GM12878 (cell line): ENCODE measurements at regions not wholly inside any gene's neighbourhood (a gene's known extent, or its start where the extent isn't known, plus 50 kb on each side); places are given as distances from the start of the nearest gene placed in this dataset.

Source experiments
- ATAC-seq: fragments of 200-7000 bp; cut with Tn5 transposase; 3 replicates; pipeline ENCODE4 v1.9.1; 2020; ENCODE audit warnings: mild to moderate bottlenecking, moderate library complexity
- BruUV-seq: library from RNA; stranded (reverse); fragments of 400-500 nt; replicated peaks from 2 replicates; lab custom pipeline; 2021; lab: Mats Ljungman, UMichigan
- CTCF ChIA-PET: fragments of 300-600 bp; sonication (Branson Sonifier 250); formaldehyde crosslinking; extraction: SDS; loops from one replicate; lab custom pipeline; 2021; ENCODE audit warnings: inconsistent platforms; lab: Yijun Ruan, JAX
- POLR2A ChIA-PET: fragments of 350-600 bp; formaldehyde crosslinking; extraction: SDS; loops from one replicate; lab custom pipeline; 2021; ENCODE audit warnings: inconsistent platforms; lab: Charles Lee
- RAD21 ChIA-PET: fragments of 300-600 bp; sonication (Branson Sonifier 250); formaldehyde crosslinking; loops from one replicate; lab custom pipeline; 2023; ENCODE audit warnings: antibody characterized with exemption; ENCODE audit not compliant: unreplicated experiment; lab: Charles Lee
- SMC1A ChIA-PET: fragments of 300-600 bp; sonication (Branson Sonifier 250); formaldehyde crosslinking; loops from one replicate; lab custom pipeline; 2023; ENCODE audit not compliant: unreplicated experiment, uncharacterized antibody; lab: Charles Lee
- DNase-seq: peaks from one replicate; pipeline ENCODE4 v3.0.0-alpha.2; 2011; ENCODE audit warnings: low read depth, low spot score
- FAIRE-seq: peaks from 3 replicates; lab custom pipeline; 2011; peaks lifted over from hg19 to GRCh38; lab: Jason Lieb, UNC
- H2AFZ ChIP-seq: 2 replicates; pipeline ENCODE4 v1.6.0; 2011; ENCODE audit warnings: low read depth, low read length, control low read depth; ENCODE audit not compliant: control insufficient read depth
- H3K27ac ChIP-seq: 2 replicates; pipeline ENCODE4 v1.5.1; 2011; ENCODE audit warnings: control low read depth; ENCODE audit not compliant: control insufficient read depth, insufficient read depth
- H3K27me3 ChIP-seq, 2 experiments: replicated peaks in 1 of 2; 2 replicates each; pipeline versions ENCODE4 v1.6.0 to v1.6.1; 2011; ENCODE audit warnings: low read length in 1 of 2; ENCODE audit not compliant: control insufficient read depth in 2 of 2, insufficient read depth in 2 of 2
- H3K36me3 ChIP-seq, 2 experiments: 2 replicates each; pipeline ENCODE4 v1.5.1; 2011; ENCODE audit warnings: low read length in 1 of 2; ENCODE audit not compliant: control insufficient read depth in 2 of 2, insufficient read depth in 2 of 2
- H3K4me1 ChIP-seq: 2 replicates; pipeline ENCODE4 v1.6.1; 2011; ENCODE audit warnings: mild to moderate bottlenecking, low read length, moderate library complexity, mixed read lengths; ENCODE audit not compliant: control insufficient read depth, insufficient read depth
- H3K4me2 ChIP-seq: 2 replicates; pipeline ENCODE4 v1.6.0; 2011; ENCODE audit warnings: control low read depth; ENCODE audit not compliant: control insufficient read depth, insufficient read depth
- H3K4me3 ChIP-seq: fragments of 200-600 bp; sonication (generic); 2 replicates; pipeline ENCODE4 v1.5.1; 2016
- H3K79me2 ChIP-seq: 2 replicates; pipeline ENCODE4 v1.6.0; 2011; ENCODE audit warnings: low read length; ENCODE audit not compliant: control insufficient read depth, insufficient read depth
- H3K9ac ChIP-seq: 2 replicates; pipeline ENCODE4 v1.8.0; 2011; ENCODE audit warnings: low read length, control low read depth, mixed read lengths; ENCODE audit not compliant: control insufficient read depth, insufficient read depth
- H3K9me3 ChIP-seq: replicated peaks from 3 replicates; pipeline ENCODE4 v1.5.1; 2011; ENCODE audit warnings: mild to moderate bottlenecking, low read length; ENCODE audit not compliant: control insufficient read depth, insufficient read depth
- H4K20me1 ChIP-seq: 2 replicates; pipeline ENCODE4 v1.6.0; 2011; ENCODE audit not compliant: control insufficient read depth, insufficient read depth
- EZH2 ChIP-seq: IDR thresholded peaks from 2 replicates; pipeline ENCODE4 v1.6.1; 2012; ENCODE audit warnings: low read depth, mild to moderate bottlenecking, control low read depth, inconsistent platforms, low read length, borderline replicate concordance; ENCODE audit not compliant: control insufficient read depth
- MYC ChIP-seq: IDR thresholded peaks from 2 replicates; pipeline ENCODE4 v1.6.1; 2011; ENCODE audit warnings: mild to moderate bottlenecking, low read length, moderate library complexity, inconsistent platforms; ENCODE audit not compliant: insufficient read depth, insufficient replicate concordance, insufficient read length, severe bottlenecking
- WGBS: methylation state at CpG from one replicate; pipeline ENCODE4 v1.1.6; 2016; ENCODE audit warnings: low lambda C conversion rate; ENCODE audit not compliant: insufficient replicate concordance, insufficient coverage; ENCODE audit errors: missing lambda C conversion rate; 5-methylcytosine and 5-hydroxymethylcytosine counted together
- in situ Hi-C: fragments of 300-500 bp; cut with MboI; formaldehyde crosslinking; loops from 9 replicates; pipeline ENCODE4 v1.14.3; 2018; ENCODE audit warnings: mixed read lengths
- intact Hi-C: fragments of 100-400 bp; cut with micrococcal nuclease; formaldehyde crosslinking; loops from one replicate; pipeline ENCODE4 v1.14.2; 2022; ENCODE audit not compliant: unreplicated experiment
- TF ChIP-seq, protein P1 (sequence below): fragments of 450-650 bp; IDR thresholded peaks from 2 replicates; pipeline ENCODE4 v1.6.1; 2014; ENCODE audit warnings: mild to moderate bottlenecking
- TF ChIP-seq, protein P2 (sequence below): IDR thresholded peaks from 2 replicates; pipeline ENCODE4 v1.6.1; 2012; ENCODE audit warnings: mild to moderate bottlenecking, low read depth, low read length

DNA sequence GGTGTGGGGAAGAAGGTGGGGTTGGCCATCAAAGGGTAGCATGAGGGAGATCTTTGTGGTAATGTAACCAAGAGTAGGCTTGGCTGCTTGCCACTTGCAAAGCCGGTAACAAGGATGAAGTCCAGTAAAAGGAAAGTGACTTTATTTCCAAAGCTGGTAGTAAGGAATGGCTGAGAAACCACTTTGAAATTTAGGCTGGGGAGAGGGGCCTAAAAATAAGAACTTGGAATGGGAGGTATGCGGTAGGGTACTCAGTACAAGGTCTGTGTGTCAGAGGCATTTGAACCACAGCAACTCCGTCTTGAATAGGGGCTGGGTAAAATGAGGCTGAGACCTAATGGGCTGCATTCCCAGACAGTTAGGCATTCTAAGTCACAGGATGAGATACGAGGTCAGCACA lies 216.0 kb upstream of the ISX start (continued):
- TF ChIP-seq, protein P1, sequence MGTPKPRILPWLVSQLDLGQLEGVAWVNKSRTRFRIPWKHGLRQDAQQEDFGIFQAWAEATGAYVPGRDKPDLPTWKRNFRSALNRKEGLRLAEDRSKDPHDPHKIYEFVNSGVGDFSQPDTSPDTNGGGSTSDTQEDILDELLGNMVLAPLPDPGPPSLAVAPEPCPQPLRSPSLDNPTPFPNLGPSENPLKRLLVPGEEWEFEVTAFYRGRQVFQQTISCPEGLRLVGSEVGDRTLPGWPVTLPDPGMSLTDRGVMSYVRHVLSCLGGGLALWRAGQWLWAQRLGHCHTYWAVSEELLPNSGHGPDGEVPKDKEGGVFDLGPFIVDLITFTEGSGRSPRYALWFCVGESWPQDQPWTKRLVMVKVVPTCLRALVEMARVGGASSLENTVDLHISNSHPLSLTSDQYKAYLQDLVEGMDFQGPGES = no peak

DNA sequence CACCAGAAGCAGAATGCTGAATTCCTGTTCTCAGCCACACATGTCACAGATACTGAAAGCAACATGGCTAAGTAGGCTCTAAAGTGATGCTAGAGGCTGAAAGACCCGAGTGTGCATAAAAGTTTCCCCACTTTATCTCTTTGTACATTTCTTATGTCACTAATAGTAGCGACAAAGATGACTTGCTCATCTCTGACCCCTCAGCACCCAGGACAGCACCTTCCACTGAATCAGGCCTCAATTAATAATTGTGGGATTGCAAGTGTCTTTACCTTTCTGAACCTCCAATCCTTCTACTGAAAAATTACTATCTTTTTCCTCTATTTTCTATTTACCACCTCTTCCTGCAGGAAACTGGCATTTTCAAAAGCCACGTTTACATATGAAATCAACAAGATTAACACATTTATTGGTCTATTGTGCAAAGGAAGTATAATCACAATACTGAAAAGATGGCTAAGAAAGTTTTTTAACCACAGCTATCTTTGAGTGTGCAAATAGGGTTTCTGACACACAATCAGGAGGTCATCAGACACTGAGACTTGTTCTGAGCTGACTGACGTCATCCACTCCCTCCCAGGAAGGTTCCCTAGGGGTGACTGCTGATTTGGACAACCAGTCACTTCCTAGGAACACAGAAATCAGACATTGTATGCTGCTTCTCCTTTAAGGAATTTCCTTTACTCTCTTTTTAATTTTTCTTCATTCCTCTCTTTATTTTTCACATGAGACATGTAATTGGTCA lies 213.9 kb upstream of the ISX start:
- Histone ChIP-seq H3K36me3 (no peaks in the 10 kb centered on the region), H3K4me1 (no peaks in the 10 kb centered on the region), H3K4me3 (no peak overlapping the region), H3K27me3 (no peaks in the 10 kb centered on the region; a peak in 1 of 4 replicates), H4K20me1 (no peaks in the 10 kb centered on the region), H3K9ac (no peak overlapping the region), H3K79me2 (no peaks in the 10 kb centered on the region), H3K9me3 (no peaks in the 10 kb centered on the region), H2AFZ (no peak overlapping the region), H3K27ac (no peak overlapping the region), H3K4me2 (no peak overlapping the region)
- 33% methylated on average over 4 of the region's 4 CpGs for WGBS
- ChIA-PET CTCF (no interaction called here), SMC1A (no interaction called here), RAD21 (no interaction called here), POLR2A (no interaction called here)
- no TSS peak for BruUV-seq
- DNase-seq (no peak), ATAC-seq (no peak), FAIRE-seq (no peak)
- intact Hi-C loops (no loop called here), in situ Hi-C loops (no loop called here)
- TF ChIP-seq, protein P2, sequence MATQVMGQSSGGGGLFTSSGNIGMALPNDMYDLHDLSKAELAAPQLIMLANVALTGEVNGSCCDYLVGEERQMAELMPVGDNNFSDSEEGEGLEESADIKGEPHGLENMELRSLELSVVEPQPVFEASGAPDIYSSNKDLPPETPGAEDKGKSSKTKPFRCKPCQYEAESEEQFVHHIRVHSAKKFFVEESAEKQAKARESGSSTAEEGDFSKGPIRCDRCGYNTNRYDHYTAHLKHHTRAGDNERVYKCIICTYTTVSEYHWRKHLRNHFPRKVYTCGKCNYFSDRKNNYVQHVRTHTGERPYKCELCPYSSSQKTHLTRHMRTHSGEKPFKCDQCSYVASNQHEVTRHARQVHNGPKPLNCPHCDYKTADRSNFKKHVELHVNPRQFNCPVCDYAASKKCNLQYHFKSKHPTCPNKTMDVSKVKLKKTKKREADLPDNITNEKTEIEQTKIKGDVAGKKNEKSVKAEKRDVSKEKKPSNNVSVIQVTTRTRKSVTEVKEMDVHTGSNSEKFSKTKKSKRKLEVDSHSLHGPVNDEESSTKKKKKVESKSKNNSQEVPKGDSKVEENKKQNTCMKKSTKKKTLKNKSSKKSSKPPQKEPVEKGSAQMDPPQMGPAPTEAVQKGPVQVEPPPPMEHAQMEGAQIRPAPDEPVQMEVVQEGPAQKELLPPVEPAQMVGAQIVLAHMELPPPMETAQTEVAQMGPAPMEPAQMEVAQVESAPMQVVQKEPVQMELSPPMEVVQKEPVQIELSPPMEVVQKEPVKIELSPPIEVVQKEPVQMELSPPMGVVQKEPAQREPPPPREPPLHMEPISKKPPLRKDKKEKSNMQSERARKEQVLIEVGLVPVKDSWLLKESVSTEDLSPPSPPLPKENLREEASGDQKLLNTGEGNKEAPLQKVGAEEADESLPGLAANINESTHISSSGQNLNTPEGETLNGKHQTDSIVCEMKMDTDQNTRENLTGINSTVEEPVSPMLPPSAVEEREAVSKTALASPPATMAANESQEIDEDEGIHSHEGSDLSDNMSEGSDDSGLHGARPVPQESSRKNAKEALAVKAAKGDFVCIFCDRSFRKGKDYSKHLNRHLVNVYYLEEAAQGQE = peak; percentile 69; the same call in 1 of the 2 replicates
- TF ChIP-seq EZH2 (no peak), MYC (no peak)
